Stimulated activated CD4-positive, alpha-beta T cell treated with anti-CD3 and anti-CD28 coated beads, TNF-alpha, amount 100 ng/mL, for 4 hours (primary cell): ENCODE measurements at regions not wholly inside any gene's neighbourhood (a gene's known extent, or its start where the extent isn't known, plus 50 kb on each side); places are given as distances from the start of the nearest gene placed in this dataset.
"Not testable (repeated sequence)": the region's sequence is repeated elsewhere in the genome, so short reads cannot be mapped to it uniquely, and the experiment has no call there.

Experiments
- DNase-seq, 3 experiments: peaks; one replicate each; pipeline ENCODE4 v3.0.0-alpha.2; 2020; ENCODE audit warnings: low read depth in 3 of 3

GRCh38 chr10:42533866-42534265 lies 104.5 kb downstream of the ZNF33B start:
- not testable (repeated sequence) for DNase-seq

- DNase-seq = no peak
Observed at GRCh38 chr10:42532996-42533395, 105.4 kb downstream of the ZNF33B start.

- no peak for DNase-seq
Observed at GRCh38 chr10:42523098-42523497, 115.3 kb downstream of the ZNF33B start.

- DNase-seq = no peak
Observed at GRCh38 chr10:42519761-42520460, 118.5 kb downstream of the ZNF33B start.

GRCh38 chr10:42519079-42519478 lies 119.3 kb downstream of the ZNF33B start:
- DNase-seq = no peak

- DNase-seq = no peak
Observed at GRCh38 chr10:42513921-42514320, 124.4 kb downstream of the ZNF33B start.

GRCh38 chr10:42491801-42492200 lies 146.6 kb downstream of the ZNF33B start:
- no peak for DNase-seq

- no peak for DNase-seq
Observed at GRCh38 chr10:42491001-42491592, 147.3 kb downstream of the ZNF33B start.

- DNase-seq = no peak
Observed at GRCh38 chr10:42490368-42490767, 148.0 kb downstream of the ZNF33B start.

- DNase-seq = no peak
Observed at GRCh38 chr10:42488416-42488815, 150.0 kb downstream of the ZNF33B start.

GRCh38 chr10:42482411-42482810 lies 156.0 kb downstream of the ZNF33B start:
- DNase-seq = no peak

- no peak for DNase-seq
Observed at GRCh38 chr10:42479057-42479456, 159.3 kb downstream of the ZNF33B start.

GRCh38 chr10:42477170-42477569 lies 161.2 kb downstream of the ZNF33B start:
- no peak for DNase-seq

- DNase-seq = no peak
Observed at GRCh38 chr10:42476101-42476500, 162.3 kb downstream of the ZNF33B start.

- no peak for DNase-seq
Observed at GRCh38 chr10:42475168-42476098, 162.9 kb downstream of the ZNF33B start.

GRCh38 chr10:42454313-42454712 lies 184.1 kb downstream of the ZNF33B start:
- no peak for DNase-seq

- DNase-seq = no peak
Observed at GRCh38 chr10:42431095-42431494, 207.3 kb downstream of the ZNF33B start.

- no peak for DNase-seq
Observed at GRCh38 chr10:42428534-42428933, 209.8 kb downstream of the ZNF33B start.

- no peak for DNase-seq
Observed at GRCh38 chr10:42422911-42423310, 215.5 kb downstream of the ZNF33B start.

GRCh38 chr10:42421812-42422211 lies 216.6 kb downstream of the ZNF33B start:
- no peak for DNase-seq

GRCh38 chr10:42419789-42420188 lies 218.6 kb downstream of the ZNF33B start:
- DNase-seq = no peak

- no peak for DNase-seq
Observed at GRCh38 chr10:42380926-42381547, 257.3 kb downstream of the ZNF33B start.
